Sigmoid colon (tissue), 4 donors: ENCODE measurements at regions not wholly inside any gene's neighbourhood (a gene's known extent, or its start where the extent isn't known, plus 50 kb on each side); places are given as distances from the start of the nearest gene placed in this dataset.

ENCODE experiments used
- EP300 ChIP-seq, 4 donors: sonication (generic); formaldehyde crosslinking; IDR thresholded peaks; one replicate each; pipeline ENCODE4 v1.6.1; 2017; ENCODE audit warnings: antibody characterized with exemption in 4 of 4
- POLR2A ChIP-seq, 2 donors: fragments of 450-650 bp; IDR thresholded peaks; one replicate each; pipeline ENCODE4 v1.6.1; 2016; ENCODE audit warnings: antibody characterized with exemption in 2 of 2, mild to moderate bottlenecking in 2 of 2, moderate library complexity in 2 of 2
- POLR2AphosphoS5 ChIP-seq, 4 donors: sonication (generic); formaldehyde crosslinking; IDR thresholded peaks; one replicate each; pipeline ENCODE4 v1.6.1; 2017; ENCODE audit warnings: antibody characterized with exemption in 4 of 4
- TF ChIP-seq, protein P1 (sequence below), 4 experiments: fragments of 450-650 bp in 3 of 4; fragments of 200-600 bp in 1 of 4; IDR thresholded peaks; one replicate each; pipeline ENCODE4 v1.5.1; 2016 to 2019; ENCODE audit warnings: antibody characterized with exemption in 4 of 4, mild to moderate bottlenecking in 3 of 4, moderate library complexity in 2 of 4

DNA sequence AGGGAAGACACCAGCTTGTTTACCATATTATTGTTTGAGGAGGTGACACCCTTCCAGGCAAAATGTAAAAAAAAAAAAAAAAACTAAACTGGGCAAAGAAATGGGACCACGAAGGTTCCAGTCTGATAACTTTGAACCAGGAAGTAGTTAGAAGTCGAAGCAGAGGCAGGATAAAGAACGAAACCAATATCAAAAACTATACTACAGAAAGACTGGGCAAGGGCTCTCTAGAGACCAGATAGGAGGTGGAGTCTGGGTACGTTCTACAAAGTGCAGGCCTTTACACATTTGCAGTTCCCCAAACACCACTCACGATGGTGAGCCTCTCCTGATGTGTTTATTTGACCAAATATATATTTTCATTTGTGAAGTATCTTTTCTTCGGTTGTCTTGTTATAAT, 125.7 kb upstream of the CDK1 start:
- TF ChIP-seq, protein P1, sequence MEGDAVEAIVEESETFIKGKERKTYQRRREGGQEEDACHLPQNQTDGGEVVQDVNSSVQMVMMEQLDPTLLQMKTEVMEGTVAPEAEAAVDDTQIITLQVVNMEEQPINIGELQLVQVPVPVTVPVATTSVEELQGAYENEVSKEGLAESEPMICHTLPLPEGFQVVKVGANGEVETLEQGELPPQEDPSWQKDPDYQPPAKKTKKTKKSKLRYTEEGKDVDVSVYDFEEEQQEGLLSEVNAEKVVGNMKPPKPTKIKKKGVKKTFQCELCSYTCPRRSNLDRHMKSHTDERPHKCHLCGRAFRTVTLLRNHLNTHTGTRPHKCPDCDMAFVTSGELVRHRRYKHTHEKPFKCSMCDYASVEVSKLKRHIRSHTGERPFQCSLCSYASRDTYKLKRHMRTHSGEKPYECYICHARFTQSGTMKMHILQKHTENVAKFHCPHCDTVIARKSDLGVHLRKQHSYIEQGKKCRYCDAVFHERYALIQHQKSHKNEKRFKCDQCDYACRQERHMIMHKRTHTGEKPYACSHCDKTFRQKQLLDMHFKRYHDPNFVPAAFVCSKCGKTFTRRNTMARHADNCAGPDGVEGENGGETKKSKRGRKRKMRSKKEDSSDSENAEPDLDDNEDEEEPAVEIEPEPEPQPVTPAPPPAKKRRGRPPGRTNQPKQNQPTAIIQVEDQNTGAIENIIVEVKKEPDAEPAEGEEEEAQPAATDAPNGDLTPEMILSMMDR (IDR thresholded peaks at IDR 0.05), result no peak
- TF ChIP-seq POLR2A (IDR thresholded peaks at IDR 0.05), result no peak
- no peak for TF ChIP-seq POLR2AphosphoS5 (IDR thresholded peaks at IDR 0.05)
- TF ChIP-seq EP300 (IDR thresholded peaks at IDR 0.05), result no peak
